KMS-11 (cell line): ENCODE measurements at regions not wholly inside any gene's neighbourhood (a gene's known extent, or its start where the extent isn't known, plus 50 kb on each side); places are given as distances from the start of the nearest gene placed in this dataset.

ENCODE experiments used
- H2AFZ ChIP-seq: fragments of 200-600 bp; sonication (generic); 2 replicates; pipeline ENCODE4 v1.6.1; 2016; ENCODE audit warnings: antibody characterized with exemption, mixed run types, low read depth
- H3K27ac ChIP-seq: fragments of 200-600 bp; sonication (generic); 2 replicates; pipeline ENCODE4 v1.6.1; 2016; ENCODE audit warnings: mild to moderate bottlenecking, mixed run types
- H3K27me3 ChIP-seq: fragments of 200-600 bp; sonication (generic); 2 replicates; pipeline ENCODE4 v1.6.1; 2017; ENCODE audit warnings: mild to moderate bottlenecking, low read depth, mixed run types, moderate library complexity; ENCODE audit not compliant: insufficient read depth
- H3K36me3 ChIP-seq: fragments of 200-600 bp; sonication (generic); 2 replicates; pipeline ENCODE4 v1.6.1; 2017; ENCODE audit warnings: mild to moderate bottlenecking, mixed run types; ENCODE audit not compliant: insufficient read depth
- H3K4me1 ChIP-seq: fragments of 200-600 bp; sonication (generic); 2 replicates; pipeline ENCODE4 v1.6.1; 2016; ENCODE audit warnings: mild to moderate bottlenecking, low read depth, mixed run types; ENCODE audit not compliant: poor library complexity, severe bottlenecking
- H3K4me2 ChIP-seq: fragments of 200-600 bp; sonication (generic); 2 replicates; pipeline ENCODE4 v1.7.0; 2016; ENCODE audit warnings: mild to moderate bottlenecking, mixed run types
- H3K4me3 ChIP-seq: fragments of 200-600 bp; sonication (generic); IDR thresholded peaks from 2 replicates; pipeline ENCODE4 v1.6.1; 2017; ENCODE audit warnings: low read depth, low read length, mixed read lengths; ENCODE audit not compliant: insufficient read depth
- H3K79me2 ChIP-seq: fragments of 200-600 bp; sonication (generic); 2 replicates; pipeline ENCODE4 v1.6.1; 2016; ENCODE audit warnings: low read depth, mixed run types; ENCODE audit not compliant: insufficient read depth
- H3K9ac ChIP-seq: fragments of 200-600 bp; sonication (generic); 2 replicates; pipeline ENCODE4 v1.6.1; 2016; ENCODE audit warnings: mild to moderate bottlenecking, mixed run types
- H4K20me1 ChIP-seq: fragments of 200-600 bp; sonication (generic); 2 replicates; pipeline ENCODE4 v1.6.1; 2016; ENCODE audit warnings: mild to moderate bottlenecking, mixed run types; ENCODE audit not compliant: insufficient read depth
- TF ChIP-seq, protein P1 (sequence below): fragments of 200-600 bp; sonication (generic); conservative IDR thresholded peaks from 2 replicates; pipeline ENCODE4 v1.6.1; 2017; ENCODE audit warnings: low read depth, mild to moderate bottlenecking, antibody characterized with exemption, low read length, moderate library complexity, mixed read lengths

DNA sequence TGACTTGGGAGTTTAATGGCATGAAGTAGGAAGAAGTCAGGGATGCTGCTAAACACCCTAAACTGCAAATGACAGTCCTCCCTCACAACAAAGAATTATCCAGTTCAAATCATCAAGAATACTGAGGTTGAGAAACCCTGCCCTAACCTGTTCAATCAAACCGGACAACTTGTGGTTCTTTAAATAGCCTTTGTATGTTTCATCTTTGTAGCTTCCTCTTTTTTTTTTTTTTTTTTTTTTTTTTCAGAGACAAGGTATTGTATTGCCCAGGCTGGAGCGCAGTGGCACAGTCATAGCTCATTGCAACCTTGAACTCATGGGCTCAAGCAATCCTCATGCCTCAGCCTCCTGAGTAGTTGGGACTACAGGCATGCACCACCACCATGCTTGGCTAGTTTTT lies 52.5 kb upstream of the TTC29 start:
- Histone ChIP-seq H3K27ac (no peak overlapping the region), H3K4me1 (no peaks in the 10 kb centered on the region), H3K27me3 (no peaks in the 10 kb centered on the region), H3K36me3 (no peaks in the 10 kb centered on the region), H3K4me2 (no peak overlapping the region), H3K4me3 (no peak overlapping the region), H3K79me2 (no peaks in the 10 kb centered on the region), H4K20me1 (no peaks in the 10 kb centered on the region), H3K9ac (no peak overlapping the region), H2AFZ (no peak overlapping the region)
- TF ChIP-seq, protein P1, sequence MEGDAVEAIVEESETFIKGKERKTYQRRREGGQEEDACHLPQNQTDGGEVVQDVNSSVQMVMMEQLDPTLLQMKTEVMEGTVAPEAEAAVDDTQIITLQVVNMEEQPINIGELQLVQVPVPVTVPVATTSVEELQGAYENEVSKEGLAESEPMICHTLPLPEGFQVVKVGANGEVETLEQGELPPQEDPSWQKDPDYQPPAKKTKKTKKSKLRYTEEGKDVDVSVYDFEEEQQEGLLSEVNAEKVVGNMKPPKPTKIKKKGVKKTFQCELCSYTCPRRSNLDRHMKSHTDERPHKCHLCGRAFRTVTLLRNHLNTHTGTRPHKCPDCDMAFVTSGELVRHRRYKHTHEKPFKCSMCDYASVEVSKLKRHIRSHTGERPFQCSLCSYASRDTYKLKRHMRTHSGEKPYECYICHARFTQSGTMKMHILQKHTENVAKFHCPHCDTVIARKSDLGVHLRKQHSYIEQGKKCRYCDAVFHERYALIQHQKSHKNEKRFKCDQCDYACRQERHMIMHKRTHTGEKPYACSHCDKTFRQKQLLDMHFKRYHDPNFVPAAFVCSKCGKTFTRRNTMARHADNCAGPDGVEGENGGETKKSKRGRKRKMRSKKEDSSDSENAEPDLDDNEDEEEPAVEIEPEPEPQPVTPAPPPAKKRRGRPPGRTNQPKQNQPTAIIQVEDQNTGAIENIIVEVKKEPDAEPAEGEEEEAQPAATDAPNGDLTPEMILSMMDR = no peak

DNA sequence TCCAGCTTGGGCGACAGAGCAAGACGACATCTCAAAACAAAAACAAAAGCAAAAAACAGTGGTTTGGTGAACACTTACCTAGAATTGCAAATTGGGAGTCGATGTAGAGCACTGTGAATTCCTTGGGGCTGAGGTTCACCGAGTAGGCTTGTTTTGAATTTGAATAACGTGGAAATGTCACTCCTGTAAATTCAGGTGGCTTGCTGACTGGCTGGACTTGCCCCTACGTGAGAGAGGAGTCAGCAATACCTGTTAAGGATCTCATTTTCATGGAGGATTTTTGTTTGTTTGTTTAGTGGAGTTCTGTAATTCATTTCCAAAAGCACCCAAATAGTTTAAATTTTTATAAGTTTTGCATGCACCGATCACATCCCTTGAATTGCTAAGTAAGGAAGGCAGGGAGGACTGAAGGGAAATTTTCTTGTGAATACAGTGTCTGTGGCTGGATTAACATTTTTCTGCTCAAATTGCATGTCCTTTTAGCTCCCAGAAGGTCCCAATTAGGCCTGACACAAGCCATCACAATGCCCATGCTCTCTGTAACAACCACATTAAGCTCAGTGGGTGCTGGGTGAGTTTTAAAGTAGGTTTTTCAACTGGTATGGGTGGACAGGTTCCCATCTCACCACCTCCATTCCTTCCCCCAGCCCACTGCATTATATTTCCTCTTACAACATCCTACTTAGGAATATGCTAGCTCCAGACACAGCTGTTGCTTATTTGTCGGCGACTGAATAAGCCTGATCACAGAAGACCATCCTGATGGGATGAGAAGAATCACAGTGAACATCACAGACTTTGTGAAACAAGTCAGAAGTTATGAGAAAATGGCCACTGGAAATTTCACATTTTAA lies 58.5 kb upstream of the TTC29 start:
- Histone ChIP-seq H3K4me3 (no peak overlapping the region), H3K27ac (no peak overlapping the region), H3K9ac (no peak overlapping the region), H3K27me3 (no peaks in the 10 kb centered on the region), H3K4me2 (no peak overlapping the region), H4K20me1 (no peaks in the 10 kb centered on the region), H2AFZ (no peak overlapping the region), H3K36me3 (no peaks in the 10 kb centered on the region), H3K4me1 (no peaks in the 10 kb centered on the region), H3K79me2 (no peaks in the 10 kb centered on the region)
- TF ChIP-seq, protein P1 = no peak

DNA sequence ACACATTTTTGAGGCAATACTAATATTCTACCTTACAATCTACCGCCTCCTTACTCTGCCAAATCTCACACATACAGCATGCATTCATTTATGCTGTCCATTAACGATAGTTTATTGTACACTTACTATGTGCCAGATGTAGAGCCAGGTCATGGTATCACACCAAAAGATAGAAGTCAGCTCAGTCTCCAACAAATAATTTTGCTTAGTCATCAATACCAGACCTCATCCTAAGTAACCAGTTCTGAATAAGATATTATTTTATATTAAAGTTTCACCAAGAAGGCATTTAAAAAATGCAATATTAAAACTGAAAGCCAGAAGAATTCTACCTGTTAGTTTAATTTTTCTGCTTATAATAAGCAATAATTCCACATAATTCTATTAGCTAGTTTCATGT lies 60.6 kb upstream of the TTC29 start:
- Histone ChIP-seq H2AFZ (no peak overlapping the region), H3K4me3 (no peak overlapping the region), H3K27ac (no peak overlapping the region), H3K27me3 (no peaks in the 10 kb centered on the region), H3K4me2 (no peak overlapping the region), H3K36me3 (no peaks in the 10 kb centered on the region), H3K4me1 (no peaks in the 10 kb centered on the region), H3K79me2 (no peaks in the 10 kb centered on the region), H4K20me1 (no peaks in the 10 kb centered on the region), H3K9ac (no peak overlapping the region)
- TF ChIP-seq, protein P1 = no peak

DNA sequence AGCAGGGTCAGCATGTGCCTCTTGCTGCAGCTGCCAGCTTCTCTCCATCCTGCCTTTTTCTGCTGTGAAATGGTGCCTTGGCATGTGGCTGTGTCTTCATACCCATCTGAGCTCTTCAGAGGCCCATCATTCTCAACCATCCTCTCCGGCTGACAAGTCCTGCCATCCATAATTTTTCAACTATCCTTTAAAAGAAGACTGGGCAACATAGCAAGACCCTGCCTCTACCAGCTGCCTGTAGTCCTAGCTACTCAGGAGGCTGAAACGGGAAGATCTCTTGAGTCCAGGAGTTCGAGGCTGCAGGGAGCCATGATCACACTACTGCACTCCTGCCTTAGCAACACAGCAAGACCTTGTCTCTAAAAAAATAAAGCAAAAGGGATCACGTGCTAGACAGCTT lies 64.2 kb upstream of the TTC29 start:
- Histone ChIP-seq H3K27ac (no peak overlapping the region), H3K4me2 (no peak overlapping the region), H4K20me1 (no peaks in the 10 kb centered on the region), H2AFZ (no peak overlapping the region), H3K4me3 (no peak overlapping the region), H3K9ac (no peak overlapping the region), H3K79me2 (no peaks in the 10 kb centered on the region), H3K36me3 (no peaks in the 10 kb centered on the region), H3K27me3 (no peaks in the 10 kb centered on the region), H3K4me1 (no peaks in the 10 kb centered on the region)
- TF ChIP-seq, protein P1 = no peak
